K562 (cell line): ENCODE measurements at regions not wholly inside any gene's neighbourhood (a gene's known extent, or its start where the extent isn't known, plus 50 kb on each side); places are given as distances from the start of the nearest gene placed in this dataset.
"Not testable (repeated sequence)": the region's sequence is repeated elsewhere in the genome, so short reads cannot be mapped to it uniquely, and the experiment has no call there.

Experiments used
- ATAC-seq: fragments of 200-7000 bp; cut with Tn5 transposase; 3 replicates; pipeline ENCODE4 v1.9.1; 2020; ENCODE audit warnings: moderate library complexity
- BruUV-seq: library from RNA; stranded (reverse); fragments of 400-500 nt; replicated peaks from 2 replicates; lab custom pipeline; 2021; lab: Mats Ljungman, UMichigan
- CTCF ChIA-PET: fragments of 300-600 bp; formaldehyde crosslinking; extraction: SDS; loops from one replicate; lab custom pipeline; 2021; ENCODE audit warnings: low intra/inter-chr PET ratio; lab: Yijun Ruan, JAX
- POLR2A ChIA-PET: fragments of 300-600, 350-650 bp; sonication (Branson Sonifier 250); formaldehyde crosslinking; extraction: SDS; loops from one replicate; lab custom pipeline; 2021; ENCODE audit warnings: antibody characterized with exemption, inconsistent platforms; lab: Yijun Ruan, JAX
- DNase-seq, 4 experiments: peaks; one replicate each; pipeline versions ENCODE4 v3.0.0 to v3.0.0-alpha.2; 2011 to 2018; ENCODE audit warnings: low spot score in 3 of 4, mixed read lengths in 3 of 4; ENCODE audit errors: extremely low read depth in 1 of 4
- FAIRE-seq: peaks from 2 replicates; lab custom pipeline; 2011; peaks lifted over from hg19 to GRCh38; lab: Jason Lieb, UNC
- H2AFZ ChIP-seq: 2 replicates; pipeline ENCODE4 v1.6.0; 2011; ENCODE audit warnings: low read depth, low read length, control low read depth, inconsistent platforms
- H3K27ac ChIP-seq: fragments of 200-600 bp; 3 replicates; pipeline ENCODE4 v1.8.0; 2011; ENCODE audit warnings: low read depth, mild to moderate bottlenecking, control low read depth, inconsistent platforms, low read length, moderate library complexity, mixed read lengths; ENCODE audit errors: extremely low read depth
- H3K27me3 ChIP-seq, 2 experiments: fragments of 300-600 bp in 1 of 2; 2 replicates in 1 of 2; 3 replicates in 1 of 2; pipeline versions ENCODE4 v1.6.0 to v1.8.0; 2011; ENCODE audit warnings: inconsistent platforms in 2 of 2, low read length in 2 of 2, mild to moderate bottlenecking in 1 of 2, mixed read lengths in 1 of 2, moderate library complexity in 1 of 2; ENCODE audit not compliant: control insufficient read depth in 2 of 2, insufficient read depth in 2 of 2
- H3K36me3 ChIP-seq: fragments of 300-600 bp; 3 replicates; pipeline ENCODE4 v1.8.0; 2011; ENCODE audit warnings: mild to moderate bottlenecking, low read length, inconsistent platforms; ENCODE audit not compliant: control insufficient read depth, insufficient read depth
- H3K4me1 ChIP-seq, 2 experiments: fragments of 200-600 bp in 1 of 2; replicated peaks in 1 of 2; 2 replicates in 1 of 2; 3 replicates in 1 of 2; pipeline versions ENCODE4 v1.5.1 to v1.8.0; 2011; ENCODE audit warnings: inconsistent platforms in 2 of 2, low read length in 2 of 2, mild to moderate bottlenecking in 1 of 2, mixed read lengths in 1 of 2, moderate library complexity in 1 of 2; ENCODE audit not compliant: control insufficient read depth in 2 of 2, insufficient read depth in 2 of 2
- H3K4me2 ChIP-seq: 2 replicates; pipeline ENCODE4 v1.6.1; 2011; ENCODE audit warnings: low read length, control low read depth, inconsistent platforms, mixed read lengths; ENCODE audit not compliant: insufficient read depth
- H3K4me3 ChIP-seq: fragments of 200-600 bp; sonication (generic), shearing (Covaris generic); 2 replicates; pipeline ENCODE4 v1.5.1; 2016; ENCODE audit warnings: control low read depth, inconsistent platforms
- H3K79me2 ChIP-seq: fragments of 200-600 bp; 3 replicates; pipeline ENCODE4 v1.8.0; 2011; ENCODE audit warnings: low read length, inconsistent platforms; ENCODE audit not compliant: control insufficient read depth, insufficient read depth
- H3K9ac ChIP-seq, 2 experiments: 2 replicates each; pipeline versions ENCODE4 v1.6.0 to v1.6.1; 2011; ENCODE audit warnings: low read depth in 2 of 2, low read length in 2 of 2, control low read depth in 1 of 2, inconsistent platforms in 1 of 2, mild to moderate bottlenecking in 1 of 2, mixed read lengths in 1 of 2; ENCODE audit not compliant: insufficient read depth in 1 of 2
- H3K9me1 ChIP-seq: one replicate; pipeline ENCODE4 v1.6.0; 2011; ENCODE audit warnings: inconsistent platforms, mild to moderate bottlenecking, low read length, moderate library complexity; ENCODE audit not compliant: control insufficient read depth, insufficient read depth
- H3K9me3 ChIP-seq: replicated peaks from 2 replicates; pipeline ENCODE4 v1.5.1; 2011; ENCODE audit warnings: low read depth, low read length, inconsistent platforms; ENCODE audit not compliant: control insufficient read depth, insufficient read depth
- H4K20me1 ChIP-seq: replicated peaks from 2 replicates; pipeline ENCODE4 v1.6.1; 2011; ENCODE audit warnings: low read length, inconsistent platforms, mixed read lengths; ENCODE audit not compliant: control insufficient read depth, insufficient read depth
- WGBS: fragments of 100-300 bp; shearing (Covaris generic); methylation state at CpG from one replicate; pipeline ENCODE4 v1.1.6; 2016; ENCODE audit warnings: low coverage, mixed read lengths; ENCODE audit not compliant: insufficient coverage; ENCODE audit errors: missing lambda C conversion rate; 5-methylcytosine and 5-hydroxymethylcytosine counted together
- in situ Hi-C: fragments of 300-500 bp; cut with MboI; formaldehyde crosslinking; loops from 4 replicates; pipeline ENCODE4 v1.15.0; 2018; ENCODE audit warnings: inconsistent platforms, mixed read lengths
- intact Hi-C: fragments of 100-400 bp; cut with micrococcal nuclease; formaldehyde crosslinking; loops from 2 replicates; pipeline ENCODE4 v1.14.2; 2022

DNA sequence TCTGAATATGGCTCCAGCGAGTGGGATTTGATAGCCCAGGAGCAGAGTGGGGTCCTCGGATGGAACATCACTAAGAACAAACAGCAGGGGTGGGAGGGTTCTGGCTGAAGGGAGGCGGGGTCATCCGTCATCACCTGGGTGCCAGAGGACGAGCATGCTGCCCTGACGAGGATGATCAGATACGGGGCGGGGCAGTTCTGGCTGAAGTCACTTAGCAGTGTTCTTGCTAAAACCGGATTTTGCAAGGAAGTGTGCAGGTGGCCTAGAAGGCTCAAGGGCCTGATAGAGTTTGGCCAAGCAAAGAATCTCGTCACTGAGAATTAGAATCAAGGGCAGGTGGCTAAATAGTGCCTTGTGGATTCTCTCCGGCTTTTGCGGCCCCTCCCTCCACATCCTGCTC is 4442.5 kb upstream of the TPTE start:
- peak; percentile 67 for ATAC-seq
- H3K27ac ChIP-seq, H3K36me3 ChIP-seq, H3K27me3 ChIP-seq, H3K4me2 ChIP-seq, H3K9ac ChIP-seq, H3K4me3 ChIP-seq, H2AFZ ChIP-seq, intact Hi-C loops, H3K9me1 ChIP-seq, H3K79me2 ChIP-seq, in situ Hi-C loops, H3K4me1 ChIP-seq, CTCF ChIA-PET, POLR2A ChIA-PET, FAIRE-seq, H3K9me3 ChIP-seq, DNase-seq, H4K20me1 ChIP-seq, BruUV-seq: not testable (repeated sequence)
- no CpG with 5 or more reads among the region's 12 CpGs for WGBS

DNA sequence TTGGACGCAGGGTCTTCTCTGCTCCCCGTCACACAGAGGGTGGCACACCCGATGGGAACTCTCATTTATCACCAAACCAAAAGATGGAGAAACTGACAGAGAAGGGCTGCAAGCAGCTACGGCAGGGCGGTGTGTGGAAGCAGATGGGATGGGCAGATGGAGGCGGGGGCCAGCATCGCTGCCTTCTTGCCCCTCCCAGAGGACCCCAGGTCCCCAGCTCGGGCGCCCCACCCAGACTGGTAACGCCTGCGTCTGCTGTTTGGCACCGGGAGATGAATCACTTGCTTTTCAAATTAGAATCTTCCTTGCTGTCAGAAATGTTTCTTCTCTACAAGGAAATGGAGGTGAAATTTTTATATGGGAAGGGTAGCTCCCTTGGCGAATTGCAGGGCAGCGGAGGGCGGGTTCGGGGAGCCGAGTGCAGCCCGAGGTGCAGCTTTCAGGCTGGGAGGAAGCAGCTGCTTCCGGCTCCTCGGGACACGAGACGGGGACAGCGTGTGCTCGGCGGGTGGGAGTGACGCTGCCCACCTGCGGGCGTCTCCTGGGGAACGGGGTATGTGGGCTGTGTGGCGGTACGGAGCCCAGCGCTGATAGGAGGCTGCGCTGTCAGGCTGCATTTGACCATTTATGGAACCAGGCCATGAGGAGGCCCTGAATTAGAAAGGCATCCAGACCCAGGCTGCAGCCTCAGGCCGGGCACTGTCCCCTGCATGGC is 4440.3 kb upstream of the TPTE start:
- intact Hi-C loops, H3K9me1 ChIP-seq, in situ Hi-C loops, H3K36me3 ChIP-seq, DNase-seq, H3K4me3 ChIP-seq, ATAC-seq, CTCF ChIA-PET, H3K9me3 ChIP-seq, H3K27me3 ChIP-seq, H3K79me2 ChIP-seq, H3K4me2 ChIP-seq, H3K9ac ChIP-seq, H3K4me1 ChIP-seq, POLR2A ChIA-PET, H2AFZ ChIP-seq, FAIRE-seq, H4K20me1 ChIP-seq, BruUV-seq, H3K27ac ChIP-seq: not testable (repeated sequence)
- no CpG with 5 or more reads among the region's 34 CpGs for WGBS

DNA sequence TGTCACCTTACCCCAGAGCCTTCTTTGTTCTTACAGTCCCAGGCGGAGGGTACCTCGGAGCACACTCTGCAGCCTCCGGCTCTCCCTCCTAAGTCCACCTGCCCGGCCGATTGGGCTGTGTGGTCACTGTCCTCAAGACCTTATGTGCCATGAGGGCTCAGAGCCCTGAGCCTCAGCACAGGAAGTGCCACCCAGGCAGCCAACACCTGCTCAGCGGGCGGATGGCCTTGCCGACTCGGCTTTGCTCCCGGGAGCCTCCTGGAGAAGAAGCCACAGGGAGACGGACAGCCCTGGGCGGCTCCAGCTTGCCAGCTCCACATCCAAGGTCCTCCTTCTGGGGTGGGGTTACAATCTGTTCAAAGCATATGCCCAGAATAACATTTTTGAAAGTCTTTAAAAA is 4439.2 kb upstream of the TPTE start:
- CTCF ChIA-PET, DNase-seq, FAIRE-seq, H3K79me2 ChIP-seq, H3K9ac ChIP-seq, H3K36me3 ChIP-seq, H3K4me2 ChIP-seq, intact Hi-C loops, H3K9me3 ChIP-seq, H2AFZ ChIP-seq, H3K4me3 ChIP-seq, BruUV-seq, H3K4me1 ChIP-seq, H3K27me3 ChIP-seq, H3K9me1 ChIP-seq, in situ Hi-C loops, ATAC-seq, POLR2A ChIA-PET, H3K27ac ChIP-seq, H4K20me1 ChIP-seq: not testable (repeated sequence)
- WGBS = no CpG with 5 or more reads among the region's 12 CpGs

DNA sequence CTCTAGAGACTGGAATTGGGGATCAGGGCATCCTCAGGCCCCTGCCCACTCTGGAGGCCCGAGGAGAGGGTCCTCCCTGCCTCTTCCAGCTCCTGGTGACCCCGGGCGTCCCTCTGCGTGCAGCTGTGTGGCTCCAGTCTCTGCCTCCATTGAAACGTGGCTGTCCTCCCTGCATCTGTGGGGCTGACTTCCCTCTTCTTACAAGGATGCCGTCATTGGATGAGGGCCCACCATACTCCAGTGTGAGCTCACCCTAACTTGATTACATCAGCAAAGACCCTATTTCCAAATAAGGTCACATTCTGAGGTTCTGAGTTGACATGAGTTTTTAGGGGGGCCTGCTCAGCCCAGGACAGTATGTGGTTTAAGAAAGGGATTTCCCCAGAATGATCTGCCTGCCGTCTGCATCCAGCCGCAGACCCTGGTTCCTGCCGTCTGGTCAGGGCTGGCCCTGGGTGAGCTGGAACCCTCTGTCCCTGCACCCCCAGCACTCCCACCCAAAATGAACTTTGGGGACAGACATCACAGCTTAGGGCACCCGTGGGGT is 4437.7 kb upstream of the TPTE start:
- H2AFZ ChIP-seq, H3K9me1 ChIP-seq, POLR2A ChIA-PET, DNase-seq, intact Hi-C loops, ATAC-seq, H3K4me1 ChIP-seq, H3K27ac ChIP-seq, H3K27me3 ChIP-seq, H3K79me2 ChIP-seq, BruUV-seq, H3K4me2 ChIP-seq, H3K36me3 ChIP-seq, FAIRE-seq, H3K9me3 ChIP-seq, CTCF ChIA-PET, H3K4me3 ChIP-seq, H3K9ac ChIP-seq, in situ Hi-C loops, H4K20me1 ChIP-seq: not testable (repeated sequence)
- no CpG with 5 or more reads among the region's 10 CpGs for WGBS
